Thyroid gland (tissue), 4 donors: ENCODE measurements at regions not wholly inside any gene's neighbourhood (a gene's known extent, or its start where the extent isn't known, plus 50 kb on each side); places are given as distances from the start of the nearest gene placed in this dataset.

Experiments
- DNase-seq, 2 donors: peaks; one replicate each; pipeline ENCODE4 v3.0.0-alpha.2; 2019
- H3K27ac ChIP-seq, 3 donors: fragments of 200-600 bp; sonication (generic); 1 replicate in 2 of 3; 2 replicates in 1 of 3; pipeline ENCODE4 v1.5.1; 2016 to 2019; ENCODE audit warnings: mild to moderate bottlenecking in 1 of 3, moderate library complexity in 1 of 3
- H3K27me3 ChIP-seq: fragments of 200-600 bp; sonication (generic); one replicate; pipeline ENCODE4 v1.5.1; 2019
- H3K36me3 ChIP-seq, 2 donors: fragments of 200-600 bp; sonication (generic); one replicate each; pipeline ENCODE4 v1.5.1; 2016 to 2019
- H3K4me1 ChIP-seq, 2 donors: fragments of 200-600 bp; sonication (generic); one replicate each; pipeline ENCODE4 v1.5.1; 2017 to 2019
- H3K4me3 ChIP-seq, 3 donors: fragments of 200-600 bp; sonication (generic); replicated peaks in 1 of 3; 1 replicate in 2 of 3; 2 replicates in 1 of 3; pipeline ENCODE4 v1.5.1; 2016; ENCODE audit warnings: mild to moderate bottlenecking in 1 of 3
- H3K9me3 ChIP-seq: fragments of 200-600 bp; sonication (generic); one replicate; pipeline ENCODE4 v1.5.1; 2017
- CTCF ChIP-seq, 6 experiments: fragments of 200-600 bp in 3 of 6; fragments of 450-650 bp in 3 of 6; sonication (generic) in 3 of 6; IDR thresholded peaks; one replicate each; pipeline ENCODE4 v1.5.1; 2016 to 2019; ENCODE audit warnings: antibody characterized with exemption in 6 of 6, mild to moderate bottlenecking in 2 of 6, inconsistent platforms in 1 of 6, moderate library complexity in 1 of 6
- POLR2A ChIP-seq, 2 donors: fragments of 450-650 bp; IDR thresholded peaks; one replicate each; pipeline ENCODE4 v1.6.1; 2017; ENCODE audit warnings: antibody characterized with exemption in 2 of 2, mild to moderate bottlenecking in 2 of 2, moderate library complexity in 1 of 2
- WGBS, 2 donors: methylation state at CpG; one replicate each; pipeline ENCODE4 v1.1.5; 2017; 5-methylcytosine and 5-hydroxymethylcytosine counted together
- intact Hi-C: fragments of 100-400 bp; cut with DNase I; formaldehyde crosslinking; loops from one replicate; pipeline ENCODE4 v1.15.1; 2023

GRCh38 chr2:51534166-51534565 lies 502.2 kb upstream of the NRXN1 start:
- TF ChIP-seq CTCF (IDR thresholded peaks at IDR 0.05) (no peak), POLR2A (IDR thresholded peaks at IDR 0.05) (no peak)
- 93 to 98% methylated on average over 3 of the region's 3 CpGs for WGBS, 2 donors
- Histone ChIP-seq H3K27me3 (no peaks in the 10 kb centered on the region), H3K9me3 (no peaks in the 10 kb centered on the region), H3K36me3 (no peaks in the 10 kb centered on the region), H3K27ac (no peak overlapping the region), H3K4me3 (no peak overlapping the region), H3K4me1 (no peaks in the 10 kb centered on the region)
- DNase-seq, result no peak
- intact Hi-C loops, result no loop called here

- Histone ChIP-seq H3K27ac (no peak overlapping the region), H3K27me3 (no peaks in the 10 kb centered on the region), H3K4me3 (no peak overlapping the region), H3K9me3 (no peaks in the 10 kb centered on the region), H3K4me1 (no peaks in the 10 kb centered on the region), H3K36me3 (no peaks in the 10 kb centered on the region)
- TF ChIP-seq POLR2A (IDR thresholded peaks at IDR 0.05), result no peak
- no peak for TF ChIP-seq CTCF (IDR thresholded peaks at IDR 0.05)
- no peak for DNase-seq
- intact Hi-C loops, result no loop called here
- 90 to 94% methylated on average over 3 of the region's 3 CpGs for WGBS, 2 donors
Observed at GRCh38 chr2:51528156-51528555, 496.2 kb upstream of the NRXN1 start.

- no peaks in the 10 kb centered on the region for H3K4me1 ChIP-seq
- 77 to 86% methylated on average over 2 of the region's 2 CpGs for WGBS, 2 donors
- intact Hi-C loops, result no loop called here
- no peak for TF ChIP-seq POLR2A (IDR thresholded peaks at IDR 0.05)
- TF ChIP-seq CTCF (IDR thresholded peaks at IDR 0.05), result no peak
- H3K4me3 ChIP-seq, result no peak overlapping the region
- no peak for DNase-seq
- no peaks in the 10 kb centered on the region for H3K27me3 ChIP-seq
- no peak overlapping the region for H3K27ac ChIP-seq
- H3K9me3 ChIP-seq, result no peaks in the 10 kb centered on the region
- no peaks in the 10 kb centered on the region for H3K36me3 ChIP-seq
Observed at GRCh38 chr2:51526766-51527165, 494.8 kb upstream of the NRXN1 start.

- H3K36me3 ChIP-seq, result no peaks in the 10 kb centered on the region
- H3K27ac ChIP-seq, result no peak overlapping the region
- no peak for TF ChIP-seq POLR2A (IDR thresholded peaks at IDR 0.05)
- TF ChIP-seq CTCF (IDR thresholded peaks at IDR 0.05), result no peak
- no peak for DNase-seq
- H3K4me1 ChIP-seq, result no peaks in the 10 kb centered on the region
- no peak overlapping the region for H3K4me3 ChIP-seq
- intact Hi-C loops, result no loop called here
- no peaks in the 10 kb centered on the region for H3K9me3 ChIP-seq
- no peaks in the 10 kb centered on the region for H3K27me3 ChIP-seq
- 86% methylated on average over 2 of the region's 2 CpGs for WGBS, 2 donors
Observed at GRCh38 chr2:51516667-51517066, 484.7 kb upstream of the NRXN1 start.

GRCh38 chr2:51511002-51511401 lies 479.1 kb upstream of the NRXN1 start:
- intact Hi-C loops, result no loop called here
- no peaks in the 10 kb centered on the region for H3K27me3 ChIP-seq
- 81 to 82% methylated on average over 4 of the region's 4 CpGs for WGBS, 2 donors
- H3K4me3 ChIP-seq, result no peak overlapping the region
- H3K4me1 ChIP-seq, result no peaks in the 10 kb centered on the region
- H3K27ac ChIP-seq, result no peak overlapping the region
- H3K36me3 ChIP-seq, result no peaks in the 10 kb centered on the region
- no peak for TF ChIP-seq CTCF (IDR thresholded peaks at IDR 0.05)
- TF ChIP-seq POLR2A (IDR thresholded peaks at IDR 0.05), result no peak
- DNase-seq, result no peak
- H3K9me3 ChIP-seq, result no peaks in the 10 kb centered on the region
